SK-N-SH (cell line): ENCODE measurements at regions not wholly inside any gene's neighbourhood (a gene's known extent, or its start where the extent isn't known, plus 50 kb on each side); places are given as distances from the start of the nearest gene placed in this dataset.
"Not testable (repeated sequence)": the region's sequence is repeated elsewhere in the genome, so short reads cannot be mapped to it uniquely, and the experiment has no call there.

Source experiments
- CTCF ChIP-seq: fragments of 200-600 bp; sonication (generic); IDR thresholded peaks from 2 replicates; pipeline ENCODE4 v1.6.1; 2017; ENCODE audit warnings: antibody characterized with exemption, mild to moderate bottlenecking, moderate library complexity
- EP300 ChIP-seq, 2 experiments: IDR thresholded peaks; 2 replicates each; pipeline versions ENCODE4 v1.4.0 to v1.6.1; 2012; ENCODE audit warnings: borderline replicate concordance in 1 of 2, low read depth in 1 of 2, low read length in 1 of 2
- FOXM1 ChIP-seq: IDR thresholded peaks from 2 replicates; pipeline ENCODE4 v1.4.0; 2012; ENCODE audit warnings: low read depth, mild to moderate bottlenecking
- POLR2AphosphoS5 ChIP-seq: IDR thresholded peaks from 2 replicates; pipeline ENCODE4 v1.6.1; 2012; ENCODE audit warnings: low read depth, low read length
- RAD21 ChIP-seq: IDR thresholded peaks from 2 replicates; pipeline ENCODE4 v1.6.1; 2012; ENCODE audit warnings: mild to moderate bottlenecking, low read length
- RCOR1 ChIP-seq: fragments of 150-350 bp; IDR thresholded peaks from 2 replicates; pipeline ENCODE4 v1.6.1; 2017; ENCODE audit warnings: antibody characterized with exemption, low read length
- REST ChIP-seq: IDR thresholded peaks from 2 replicates; pipeline ENCODE4 v1.6.1; 2012; ENCODE audit warnings: mild to moderate bottlenecking, low read depth, low read length, moderate library complexity
- SMC3 ChIP-seq: IDR thresholded peaks from 2 replicates; pipeline ENCODE4 v1.6.1; 2012; ENCODE audit warnings: low read depth, low read length, improper control_type of control experiment

GRCh38 chr7:6902097-6902518, 76.0 kb upstream of the CCZ1B start:
- not testable (repeated sequence) for TF ChIP-seq FOXM1; CTCF; RAD21; EP300 (IDR thresholded peaks at IDR 0.05; ENCODE audit: borderline replicate concordance in 1 of 2, low read depth in 1 of 2, low read length in 1 of 2); REST; SMC3; RCOR1; POLR2AphosphoS5
